H9 (cell line): ENCODE measurements at regions not wholly inside any gene's neighbourhood (a gene's known extent, or its start where the extent isn't known, plus 50 kb on each side); places are given as distances from the start of the nearest gene placed in this dataset.

Experiments
- DNase-seq: peaks from one replicate; pipeline ENCODE4 v3.0.0-alpha.2; 2017
- H2AFZ ChIP-seq: one replicate; pipeline ENCODE4 v1.6.1; 2013; ENCODE audit warnings: mild to moderate bottlenecking, low read length, control low read depth, moderate library complexity
- H2AK5ac ChIP-seq: 2 replicates; pipeline ENCODE4 v1.6.1; 2013; ENCODE audit warnings: low read length, control low read depth, mixed read lengths; ENCODE audit not compliant: insufficient read length
- H2BK120ac ChIP-seq: one replicate; pipeline ENCODE4 v1.6.1; 2013; ENCODE audit warnings: low read depth, mild to moderate bottlenecking, low read length, control low read depth, inconsistent platforms; ENCODE audit not compliant: poor library complexity, severe bottlenecking
- H2BK12ac ChIP-seq: 2 replicates; pipeline ENCODE4 v1.6.1; 2013; ENCODE audit warnings: low read length, control low read depth, mixed read lengths, low read depth; ENCODE audit not compliant: insufficient read length
- H2BK15ac ChIP-seq: 2 replicates; pipeline ENCODE4 v1.6.1; 2013; ENCODE audit warnings: low read depth, low read length, control low read depth
- H2BK20ac ChIP-seq: one replicate; pipeline ENCODE4 v1.6.1; 2013; ENCODE audit warnings: low read depth, mild to moderate bottlenecking, low read length, control low read depth, inconsistent platforms; ENCODE audit not compliant: poor library complexity, severe bottlenecking
- H2BK5ac ChIP-seq: 2 replicates; pipeline ENCODE4 v1.6.1; 2013; ENCODE audit warnings: low read length, control low read depth, mixed read lengths; ENCODE audit not compliant: insufficient read length
- H3K14ac ChIP-seq: 2 replicates; pipeline ENCODE4 v1.6.1; 2013; ENCODE audit warnings: low read length, control low read depth; ENCODE audit not compliant: insufficient read depth
- H3K18ac ChIP-seq: 2 replicates; pipeline ENCODE4 v1.6.1; 2013; ENCODE audit warnings: low read depth, mild to moderate bottlenecking, mixed read lengths, low read length, control low read depth; ENCODE audit not compliant: insufficient read length
- H3K23ac ChIP-seq: 2 replicates; pipeline ENCODE4 v1.6.1; 2013; ENCODE audit warnings: low read length, control low read depth, mixed read lengths, low read depth; ENCODE audit not compliant: insufficient read length
- H3K23me2 ChIP-seq: 2 replicates; pipeline ENCODE4 v1.6.1; 2013; ENCODE audit warnings: low read depth, mild to moderate bottlenecking, mixed read lengths, low read length, control low read depth; ENCODE audit not compliant: insufficient read length, poor library complexity, severe bottlenecking
- H3K27ac ChIP-seq: 2 replicates; pipeline ENCODE4 v1.5.1; 2013; ENCODE audit warnings: low read length, control low read depth, mixed read lengths, low read depth; ENCODE audit not compliant: insufficient read length
- H3K27me3 ChIP-seq: 2 replicates; pipeline ENCODE4 v1.6.1; 2013; ENCODE audit warnings: low read length, control low read depth, inconsistent platforms; ENCODE audit not compliant: insufficient read depth
- H3K4ac ChIP-seq: 2 replicates; pipeline ENCODE4 v1.6.1; 2013; ENCODE audit warnings: low read depth, mild to moderate bottlenecking, control low read depth, inconsistent platforms, low read length, moderate library complexity
- H3K4me1 ChIP-seq: 2 replicates; pipeline ENCODE4 v1.6.1; 2013; ENCODE audit warnings: low read length, control low read depth, inconsistent platforms; ENCODE audit not compliant: insufficient read depth
- H3K4me2 ChIP-seq: 2 replicates; pipeline ENCODE4 v1.6.1; 2013; ENCODE audit warnings: low read length, control low read depth, mixed read lengths; ENCODE audit not compliant: insufficient read length, insufficient read depth
- H3K56ac ChIP-seq: 2 replicates; pipeline ENCODE4 v1.6.1; 2013; ENCODE audit warnings: low read depth, mild to moderate bottlenecking, mixed read lengths, low read length, control low read depth; ENCODE audit not compliant: insufficient read length
- H3K79me1 ChIP-seq: 2 replicates; pipeline ENCODE4 v1.6.1; 2013; ENCODE audit warnings: low read depth, mild to moderate bottlenecking, moderate library complexity, low read length, control low read depth, inconsistent platforms; ENCODE audit not compliant: insufficient read depth, poor library complexity, severe bottlenecking
- H3K79me2 ChIP-seq: 2 replicates; pipeline ENCODE4 v1.6.1; 2013; ENCODE audit warnings: low read length, control low read depth, inconsistent platforms; ENCODE audit not compliant: insufficient read depth
- H3K9ac ChIP-seq: 2 replicates; pipeline ENCODE4 v1.6.1; 2013; ENCODE audit warnings: low read length, control low read depth, mixed read lengths; ENCODE audit not compliant: insufficient read length; ENCODE audit errors: extremely low read depth
- H3K9me3 ChIP-seq: one replicate; pipeline ENCODE4 v1.6.1; 2013; ENCODE audit warnings: low read depth, low read length, inconsistent platforms; ENCODE audit not compliant: control insufficient read depth
- H3T11ph ChIP-seq: one replicate; pipeline ENCODE4 v1.6.1; 2013; ENCODE audit warnings: mild to moderate bottlenecking, low read length, control low read depth, inconsistent platforms
- H4K20me1 ChIP-seq: one replicate; pipeline ENCODE4 v1.6.1; 2013; ENCODE audit not compliant: control insufficient read depth, insufficient read length, insufficient read depth
- H4K5ac ChIP-seq: 2 replicates; pipeline ENCODE4 v1.6.1; 2013; ENCODE audit warnings: low read depth, mild to moderate bottlenecking, mixed read lengths, low read length, control low read depth; ENCODE audit not compliant: insufficient read length
- H4K8ac ChIP-seq: replicated peaks from 2 replicates; pipeline ENCODE4 v1.6.1; 2013; ENCODE audit warnings: low read length, control low read depth, mixed read lengths, low read depth; ENCODE audit not compliant: insufficient read length
- H4K91ac ChIP-seq: 2 replicates; pipeline ENCODE4 v1.6.1; 2013; ENCODE audit warnings: low read depth, mild to moderate bottlenecking, moderate library complexity, mixed read lengths, low read length, control low read depth; ENCODE audit not compliant: insufficient read length
- H3K27ac Mint-ChIP-seq, 3 experiments: 2 replicates in 2 of 3; 3 replicates in 1 of 3; pipeline ENCODE4 v1.8.0; 2020 to 2021; ENCODE audit warnings: mixed read lengths in 3 of 3, mild to moderate bottlenecking in 1 of 3, moderate library complexity in 1 of 3
- H3K27me3 Mint-ChIP-seq: 2 replicates; pipeline ENCODE4 v1.8.0; 2021; ENCODE audit warnings: low read depth, mild to moderate bottlenecking, moderate library complexity, mixed read lengths
- H3K36me3 Mint-ChIP-seq, 3 experiments: 2 replicates in 2 of 3; 3 replicates in 1 of 3; pipeline ENCODE4 v1.8.0; 2020 to 2021; ENCODE audit warnings: low read depth in 3 of 3, mixed read lengths in 3 of 3; ENCODE audit not compliant: insufficient read depth in 1 of 3
- H3K4me1 Mint-ChIP-seq, 2 experiments: 2 replicates each; pipeline ENCODE4 v1.8.0; 2020; ENCODE audit warnings: mixed read lengths in 2 of 2
- H3K4me3 Mint-ChIP-seq, 2 experiments: 2 replicates in 1 of 2; 3 replicates in 1 of 2; pipeline ENCODE4 v1.8.0; 2020 to 2021; ENCODE audit warnings: mild to moderate bottlenecking in 2 of 2, mixed read lengths in 2 of 2, moderate library complexity in 1 of 2
- H3K9me3 Mint-ChIP-seq, 2 experiments: 2 replicates in 1 of 2; 3 replicates in 1 of 2; pipeline ENCODE4 v1.8.0; 2020; ENCODE audit warnings: mild to moderate bottlenecking in 2 of 2, mixed read lengths in 2 of 2, moderate library complexity in 1 of 2
- CTCF ChIP-seq: fragments of 200-600 bp; sonication (generic); conservative IDR thresholded peaks from 3 replicates; pipeline ENCODE4 v1.8.0; 2021; ENCODE audit warnings: antibody characterized with exemption, mild to moderate bottlenecking
- WGBS: extraction: QIAGEN DNeasy Blood & Tissue Kit; methylation state at CpG from one replicate; pipeline ENCODE4 v1.1.7; 2013; ENCODE audit warnings: missing lambda C conversion rate, low lambda C conversion rate, mixed read lengths; ENCODE audit not compliant: insufficient read length; ENCODE audit errors: extremely low coverage; 5-methylcytosine and 5-hydroxymethylcytosine counted together

- H3K9me3 ChIP-seq: no peaks in the 10 kb centered on the region
- no peak overlapping the region for H2BK20ac ChIP-seq
- no peaks in the 10 kb centered on the region for H3K27me3 ChIP-seq
- H3K18ac ChIP-seq: no peak overlapping the region
- H2AFZ ChIP-seq: no peak overlapping the region
- H3K79me1 ChIP-seq: no peaks in the 10 kb centered on the region
- no peaks in the 10 kb centered on the region for H3K4me1 ChIP-seq
- H4K20me1 ChIP-seq: no peaks in the 10 kb centered on the region
- Mint-ChIP-seq H3K27ac (no peak overlapping the region; a peak in 1 of 7 replicates), H3K27me3 (no peaks in the 10 kb centered on the region), H3K4me3 (no peak overlapping the region), H3K9me3 (no peaks in the 10 kb centered on the region), H3K4me1 (no peaks in the 10 kb centered on the region), H3K36me3 (no peaks in the 10 kb centered on the region)
- H3K23ac ChIP-seq: no peak overlapping the region
- no CpG with 5 or more reads among the region's 5 CpGs for WGBS
- no peak overlapping the region for H3K14ac ChIP-seq
- no peak overlapping the region for H3K27ac ChIP-seq
- H2BK5ac ChIP-seq: no peak overlapping the region
- H3T11ph ChIP-seq: no peak overlapping the region
- H2BK12ac ChIP-seq: no peak overlapping the region
- H4K5ac ChIP-seq: no peak overlapping the region
- no peak overlapping the region for H3K4me2 ChIP-seq
- H2AK5ac ChIP-seq: no peak overlapping the region
- H4K8ac ChIP-seq: no peak overlapping the region
- no peak overlapping the region for H3K56ac ChIP-seq
- TF ChIP-seq CTCF: no peak
- H2BK120ac ChIP-seq: no peak overlapping the region
- no peaks in the 10 kb centered on the region for H3K23me2 ChIP-seq
- H4K91ac ChIP-seq: no peak overlapping the region
- no peak overlapping the region for H3K9ac ChIP-seq
- DNase-seq: no peak
- H2BK15ac ChIP-seq: no peak overlapping the region
- no peak overlapping the region for H3K4ac ChIP-seq
- no peaks in the 10 kb centered on the region for H3K79me2 ChIP-seq
Observed at GRCh38 chr1:62946511-62946910, 162.6 kb downstream of the ATG4C start.
